Islet precursor cell (in vitro differentiated cells): ENCODE measurements at regions not wholly inside any gene's neighbourhood (a gene's known extent, or its start where the extent isn't known, plus 50 kb on each side); places are given as distances from the start of the nearest gene placed in this dataset.
A peak's percentile ranks its signal among the peaks of the same experiment; 100 is the strongest.
"Not testable (repeated sequence)": the region's sequence is repeated elsewhere in the genome, so short reads cannot be mapped to it uniquely, and the experiment has no call there.

Experiments
- DNase-seq: peaks from one replicate; pipeline ENCODE4 v3.0.0-alpha.2; 2018

- DNase-seq: no peak
These were observed 126.3 kb upstream of the CXADR start for GRCh38 chr21:17386498-17386897.

DNA sequence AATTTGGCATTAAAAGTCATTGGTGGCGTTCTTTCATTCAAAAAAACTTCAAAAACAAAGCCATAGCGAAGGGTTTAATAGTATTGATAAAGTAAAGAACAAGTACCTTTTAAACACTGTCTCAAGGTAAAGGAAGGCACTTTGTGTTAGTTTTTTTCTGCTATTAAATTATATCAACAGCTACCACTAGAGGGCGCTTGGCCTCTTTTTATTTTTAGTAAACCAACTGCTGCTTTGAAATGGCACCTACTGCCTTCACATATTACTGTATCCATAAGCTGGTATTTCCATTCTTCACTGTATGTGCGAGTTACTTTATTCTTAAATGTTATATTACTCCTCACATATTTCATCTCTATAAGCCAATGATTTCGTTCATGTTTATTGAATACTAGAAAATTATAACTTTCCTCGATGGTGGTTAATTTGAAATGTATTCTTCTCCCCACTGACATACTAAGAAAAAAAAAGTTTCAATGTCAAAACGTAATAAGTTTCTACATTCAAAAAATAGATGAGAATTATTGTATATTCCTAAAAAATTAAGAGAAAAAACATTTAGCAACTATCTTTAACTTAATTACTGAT, 125.7 kb upstream of the CXADR start:
- no peak for DNase-seq

DNA sequence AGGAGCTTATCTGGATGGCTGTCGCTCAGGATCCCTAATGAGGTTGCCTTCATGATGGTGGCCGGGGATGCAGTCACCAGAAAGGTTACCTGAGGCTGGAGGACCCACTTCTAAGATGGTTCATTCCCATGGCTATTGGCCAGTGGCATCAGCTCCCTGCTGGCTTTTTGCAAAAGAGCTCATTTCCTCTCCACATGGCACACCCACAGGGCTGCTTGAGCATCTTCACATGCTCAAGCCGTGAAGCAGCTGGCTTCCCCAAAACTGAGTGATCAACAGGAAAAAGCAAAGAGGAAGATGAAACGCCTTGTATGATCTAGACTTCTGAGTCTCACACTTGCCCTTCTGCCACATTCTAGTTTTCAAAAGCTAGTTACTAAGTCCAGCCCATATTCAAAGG, 124.6 kb upstream of the CXADR start:
- no peak for DNase-seq

- DNase-seq: no peak
These were observed 123.5 kb upstream of the CXADR start for GRCh38 chr21:17389311-17389710.

- DNase-seq: no peak
These were observed 122.3 kb upstream of the CXADR start for GRCh38 chr21:17390569-17390968.

DNA sequence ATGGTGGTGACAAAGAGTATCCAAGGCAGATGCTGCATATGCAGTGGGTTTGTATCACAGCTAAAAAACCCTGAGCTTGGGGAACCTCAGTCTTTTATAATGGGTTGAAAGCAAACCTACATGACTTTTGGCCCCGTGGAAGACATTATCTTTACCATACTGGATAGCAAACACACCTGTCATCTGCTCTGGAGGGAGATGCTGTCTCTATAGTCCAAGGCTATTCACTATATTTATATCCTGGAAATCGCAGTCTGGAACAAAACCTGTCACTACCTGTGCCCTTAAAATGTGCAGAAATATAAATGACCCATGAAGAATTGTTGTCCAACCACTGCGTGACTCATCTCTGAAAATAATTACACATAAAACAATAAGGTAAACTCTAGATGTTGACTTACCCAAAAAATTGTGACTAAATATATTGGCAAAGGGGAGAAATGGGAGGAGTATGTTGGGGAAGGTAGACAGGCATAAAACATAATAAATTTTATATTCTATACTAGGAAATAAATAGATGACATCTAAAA, 121.0 kb upstream of the CXADR start:
- no peak for DNase-seq

DNA sequence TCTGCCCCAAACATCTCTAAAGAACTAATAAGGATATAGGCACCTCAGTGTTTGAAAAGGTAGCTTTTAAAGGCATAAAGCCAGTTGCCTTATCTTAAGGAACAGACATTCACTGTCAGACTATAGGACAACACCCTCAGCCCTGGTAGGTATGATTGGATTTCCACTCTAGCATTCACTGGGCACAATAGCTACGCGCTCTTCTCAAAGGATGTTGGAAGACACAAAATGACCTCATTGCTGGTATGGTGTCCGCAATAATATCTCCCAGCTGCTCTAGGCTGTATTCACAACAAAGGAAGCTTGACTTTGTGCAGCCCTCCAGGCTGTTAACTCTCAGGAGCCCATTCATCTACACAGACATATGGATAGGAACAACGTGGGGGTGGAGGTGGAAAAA, 119.4 kb upstream of the CXADR start:
- no peak for DNase-seq

GRCh38 chr21:17396948-17397347, 115.9 kb upstream of the CXADR start:
- DNase-seq: no peak

DNA sequence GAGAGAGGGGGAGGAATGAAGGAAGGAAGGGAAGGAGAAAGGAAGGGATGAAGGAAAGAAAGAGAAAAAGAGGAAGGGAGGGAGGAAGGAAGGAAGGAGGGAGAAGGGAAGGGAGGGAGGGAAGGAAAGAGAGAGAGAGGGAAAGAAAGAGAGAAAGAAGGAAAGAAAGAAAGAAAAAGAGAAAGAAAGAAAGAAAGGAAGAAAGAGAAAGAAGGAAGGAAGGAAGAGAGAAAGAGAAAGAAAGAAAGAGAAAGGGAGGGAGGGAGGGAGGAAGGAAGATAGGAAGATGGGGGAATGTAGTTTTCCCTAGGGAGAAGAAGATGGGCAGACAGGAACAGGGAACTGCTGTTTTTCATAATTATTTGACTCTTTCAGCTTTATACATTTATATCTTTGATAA, 115.1 kb upstream of the CXADR start:
- no peak for DNase-seq

GRCh38 chr21:17398954-17399353, 113.9 kb upstream of the CXADR start:
- DNase-seq: not testable (repeated sequence)

GRCh38 chr21:17402937-17403336, 109.9 kb upstream of the CXADR start:
- no peak for DNase-seq

DNA sequence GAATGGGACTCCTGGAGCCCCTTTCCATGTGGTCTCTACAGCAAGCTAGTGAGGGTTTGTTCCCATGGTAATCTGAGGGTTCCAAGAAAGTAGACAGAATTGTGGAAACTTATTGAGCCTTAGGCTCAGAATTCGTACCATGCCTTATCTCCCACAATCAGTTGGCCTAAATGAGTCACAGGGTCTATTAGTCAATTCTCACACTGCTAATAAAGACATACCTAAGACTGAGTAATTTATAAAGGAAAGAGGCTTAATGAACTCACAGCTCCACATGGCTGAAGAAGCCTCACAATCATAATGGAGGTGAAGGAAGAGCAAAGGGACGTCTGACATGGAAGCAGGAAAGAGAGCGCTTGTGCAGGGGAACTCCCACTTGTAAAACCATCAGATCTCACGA, 106.6 kb upstream of the CXADR start:
- no peak for DNase-seq

DNA sequence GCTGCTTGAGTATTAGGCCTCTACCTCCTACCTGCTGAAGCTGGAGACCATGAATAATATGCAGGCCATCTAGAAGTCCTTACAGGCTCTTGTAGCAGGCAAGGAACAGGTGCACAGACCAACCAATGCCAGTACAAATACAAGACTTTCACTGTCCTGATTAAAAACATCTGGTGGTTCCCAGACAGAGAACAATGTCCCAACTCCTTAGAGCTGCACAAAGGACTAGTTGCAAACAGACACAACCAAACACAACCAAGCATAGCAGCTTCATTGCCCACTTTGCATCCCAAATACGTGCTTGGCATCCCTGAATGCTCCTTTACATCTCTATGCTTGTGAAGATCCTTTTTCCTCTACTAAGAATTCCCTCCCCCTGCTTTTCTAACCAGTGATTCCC, 98.1 kb upstream of the CXADR start:
- no peak for DNase-seq

GRCh38 chr21:17416139-17416538, 96.7 kb upstream of the CXADR start:
- no peak for DNase-seq

DNA sequence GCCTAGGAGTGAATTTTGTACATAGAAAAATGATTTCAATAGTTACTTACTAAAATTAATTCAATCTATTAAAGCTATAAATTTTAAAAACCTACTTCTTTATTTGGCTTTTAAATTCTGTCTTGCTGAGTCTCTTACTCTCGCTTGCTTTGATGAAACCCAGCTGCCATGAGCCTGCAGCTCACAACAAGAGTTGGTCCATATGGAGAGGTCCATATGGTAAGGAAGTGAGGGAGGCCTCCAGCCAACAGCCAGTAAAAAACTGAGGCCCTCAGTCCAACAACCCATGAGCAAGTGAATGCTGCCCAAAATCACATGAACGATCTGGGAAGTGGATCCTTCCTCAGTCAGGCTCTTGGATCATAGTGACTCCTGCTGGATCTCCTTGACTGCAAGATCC, 89.9 kb upstream of the CXADR start:
- no peak for DNase-seq

DNA sequence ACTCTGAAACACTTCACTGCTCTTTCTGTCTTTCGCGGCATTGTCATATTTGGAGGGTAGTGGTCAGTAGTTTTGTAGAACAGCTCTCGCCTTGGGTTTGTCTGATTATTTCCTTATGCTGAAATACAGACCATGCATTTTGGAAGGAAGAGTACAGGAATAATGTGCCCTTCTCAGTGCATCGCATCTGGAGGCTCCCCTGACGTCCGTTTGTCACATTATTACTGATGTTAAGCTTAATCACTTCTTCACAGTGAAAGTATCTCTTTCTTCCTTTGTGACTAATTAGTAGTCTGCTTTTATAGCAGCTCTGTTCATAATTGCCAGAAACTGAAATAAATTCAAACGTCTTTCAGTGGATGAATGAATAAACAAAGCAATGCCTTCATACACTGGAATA, 85.7 kb upstream of the CXADR start:
- DNase-seq: no peak

GRCh38 chr21:17427831-17428483, 84.9 kb upstream of the CXADR start:
- DNase-seq: no peak

DNA sequence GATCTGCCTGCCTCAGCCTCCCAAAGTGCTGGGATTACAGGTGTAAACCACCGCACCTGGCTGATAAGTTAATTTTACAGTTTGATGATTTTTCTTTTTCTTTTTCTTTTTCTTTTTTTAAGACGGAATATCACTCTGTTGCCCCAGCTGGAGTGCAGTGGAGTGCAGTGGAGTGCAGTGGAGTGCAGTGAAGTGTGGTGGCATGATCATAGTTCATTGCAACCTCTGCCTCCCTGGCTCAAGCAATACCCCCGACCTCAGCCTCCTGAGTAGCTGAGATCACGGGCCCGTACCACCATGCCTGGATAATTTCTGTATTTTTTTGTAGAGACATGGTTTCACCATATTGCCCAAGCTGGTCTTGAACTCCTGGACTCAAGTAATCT, 84.4 kb upstream of the CXADR start:
- no peak for DNase-seq

GRCh38 chr21:17428980-17429379, 83.9 kb upstream of the CXADR start:
- no peak for DNase-seq

GRCh38 chr21:17429936-17430335, 82.9 kb upstream of the CXADR start:
- no peak for DNase-seq

DNA sequence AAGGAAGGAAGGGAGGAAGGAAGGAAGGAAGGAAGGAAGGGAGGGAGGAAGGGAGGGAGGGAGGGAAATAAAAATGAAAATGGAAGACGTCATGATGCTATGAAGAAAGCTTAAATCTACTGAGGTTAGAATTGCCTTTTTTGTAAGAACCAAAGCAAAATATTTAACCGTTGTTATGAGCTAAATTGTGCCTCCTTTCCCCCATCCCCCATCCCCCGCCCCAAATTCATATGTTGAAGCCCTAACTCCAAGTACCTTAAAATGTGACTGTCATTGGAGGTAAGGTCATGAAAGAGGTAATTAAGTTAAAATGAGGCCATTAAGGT, 80.1 kb upstream of the CXADR start:
- DNase-seq: no peak

DNA sequence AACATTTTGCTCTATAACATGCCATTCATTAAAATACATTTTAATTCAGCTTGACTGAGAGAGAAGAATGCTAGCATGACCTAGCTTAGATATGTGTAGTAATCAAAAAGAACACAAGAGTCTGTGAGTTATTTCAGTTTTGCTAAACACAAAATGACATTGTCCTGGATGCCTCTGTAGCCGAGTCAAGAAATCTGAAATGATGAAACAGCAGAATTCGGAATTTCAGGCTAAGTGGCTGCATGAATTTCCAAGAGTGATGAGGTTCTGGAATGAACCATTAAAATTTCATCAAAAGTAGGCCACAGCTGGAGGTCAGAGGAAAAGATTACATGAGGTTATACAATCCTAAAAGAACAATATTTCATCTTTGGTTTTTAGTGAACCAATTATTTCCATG, 79.1 kb upstream of the CXADR start:
- DNase-seq: no peak

- no peak for DNase-seq
These were observed 77.0 kb upstream of the CXADR start for GRCh38 chr21:17435565-17436543.

GRCh38 chr21:17436626-17437111, 76.2 kb upstream of the CXADR start:
- DNase-seq: peak; percentile 75
